ENCODE measurements at regions not wholly inside any gene's neighbourhood (a gene's known extent, or its start where the extent isn't known, plus 50 kb on each side); places are given as distances from the start of the nearest gene placed in this dataset.

DNA sequence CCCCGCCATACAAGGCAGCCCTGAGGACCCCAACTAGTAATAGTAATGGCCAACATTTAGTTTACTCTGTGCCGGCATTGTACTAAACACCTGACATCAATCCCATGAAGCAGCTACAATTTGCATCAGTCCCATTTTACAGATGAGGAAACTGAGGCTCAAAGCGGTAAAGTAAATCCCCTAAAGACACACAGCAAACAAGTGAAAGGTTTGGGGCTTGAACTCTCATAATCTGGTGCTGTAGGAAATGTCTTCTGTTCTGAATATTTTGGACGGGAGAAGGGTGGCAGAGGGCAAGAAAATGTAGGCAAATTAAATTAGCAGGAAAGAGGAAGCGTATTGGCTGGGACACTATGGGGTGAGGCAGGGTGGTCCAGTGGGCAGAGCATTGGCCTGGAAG lies 160.3 kb upstream of the SYT13 start:
- Mint-ChIP-seq H3K4me1 (no peaks in the 10 kb centered on the region), H3K27ac (no peak overlapping the region), H3K36me3 (no peaks in the 10 kb centered on the region), H3K9me3 (peaks cover 0 to 2% (median 0%) of the 10 kb centered on the region in 7 donors), H3K4me3 (no peak overlapping the region), H3K27me3 (ENCODE audit: low read depth in 3 of 3) (peaks cover 6 to 16% (median 14%) of the 10 kb centered on the region in 3 donors)
- 100% methylated on average over 4 of the region's 5 CpGs for WGBS (ENCODE audit: insufficient coverage)
- Histone ChIP-seq H3K4me2 (replicated peaks; ENCODE audit: extremely low read depth, low read length, poor library complexity, severe bottlenecking) (no peak overlapping the region), H3K9me3 (replicated peaks in 1 of 2; ENCODE audit: control insufficient read depth in 1 of 2, insufficient read depth in 1 of 2, low read length in 2 of 2) (no peaks in the 10 kb centered on the region), H3K27me3 (ENCODE audit: control insufficient read depth in 2 of 2, insufficient read depth in 2 of 2, low read length in 2 of 2) (no peaks in the 10 kb centered on the region), H3K79me2 (ENCODE audit: insufficient read depth, low read length) (no peaks in the 10 kb centered on the region), H4K20me1 (ENCODE audit: insufficient read depth, low read length) (no peaks in the 10 kb centered on the region), H3K4me3 (replicated peaks in 1 of 3; ENCODE audit: low read depth in 2 of 3, low read length in 3 of 3) (no peak overlapping the region), H3K36me3 (replicated peaks in 1 of 2; ENCODE audit: control insufficient read depth in 1 of 2, insufficient read depth in 2 of 2, low read length in 2 of 2) (no peaks in the 10 kb centered on the region), H3K4me1 (ENCODE audit: control insufficient read depth in 1 of 2, insufficient read depth in 2 of 2, low read length in 2 of 2) (no peaks in the 10 kb centered on the region), H3K9ac (ENCODE audit: insufficient read depth, low read length, poor library complexity, severe bottlenecking) (no peak overlapping the region), H3K27ac (ENCODE audit: low read depth in 1 of 2, low read length in 2 of 2) (no peak overlapping the region), H2AFZ (ENCODE audit: insufficient read depth, low read depth, low read length, poor library complexity, severe bottlenecking) (no peak overlapping the region)
- DNase-seq: no peak
- intact Hi-C loops (cut with micrococcal nuclease): no loop called here
- TF ChIP-seq, protein P1, sequence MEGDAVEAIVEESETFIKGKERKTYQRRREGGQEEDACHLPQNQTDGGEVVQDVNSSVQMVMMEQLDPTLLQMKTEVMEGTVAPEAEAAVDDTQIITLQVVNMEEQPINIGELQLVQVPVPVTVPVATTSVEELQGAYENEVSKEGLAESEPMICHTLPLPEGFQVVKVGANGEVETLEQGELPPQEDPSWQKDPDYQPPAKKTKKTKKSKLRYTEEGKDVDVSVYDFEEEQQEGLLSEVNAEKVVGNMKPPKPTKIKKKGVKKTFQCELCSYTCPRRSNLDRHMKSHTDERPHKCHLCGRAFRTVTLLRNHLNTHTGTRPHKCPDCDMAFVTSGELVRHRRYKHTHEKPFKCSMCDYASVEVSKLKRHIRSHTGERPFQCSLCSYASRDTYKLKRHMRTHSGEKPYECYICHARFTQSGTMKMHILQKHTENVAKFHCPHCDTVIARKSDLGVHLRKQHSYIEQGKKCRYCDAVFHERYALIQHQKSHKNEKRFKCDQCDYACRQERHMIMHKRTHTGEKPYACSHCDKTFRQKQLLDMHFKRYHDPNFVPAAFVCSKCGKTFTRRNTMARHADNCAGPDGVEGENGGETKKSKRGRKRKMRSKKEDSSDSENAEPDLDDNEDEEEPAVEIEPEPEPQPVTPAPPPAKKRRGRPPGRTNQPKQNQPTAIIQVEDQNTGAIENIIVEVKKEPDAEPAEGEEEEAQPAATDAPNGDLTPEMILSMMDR (IDR thresholded peaks at IDR 0.05): no peak

DNA sequence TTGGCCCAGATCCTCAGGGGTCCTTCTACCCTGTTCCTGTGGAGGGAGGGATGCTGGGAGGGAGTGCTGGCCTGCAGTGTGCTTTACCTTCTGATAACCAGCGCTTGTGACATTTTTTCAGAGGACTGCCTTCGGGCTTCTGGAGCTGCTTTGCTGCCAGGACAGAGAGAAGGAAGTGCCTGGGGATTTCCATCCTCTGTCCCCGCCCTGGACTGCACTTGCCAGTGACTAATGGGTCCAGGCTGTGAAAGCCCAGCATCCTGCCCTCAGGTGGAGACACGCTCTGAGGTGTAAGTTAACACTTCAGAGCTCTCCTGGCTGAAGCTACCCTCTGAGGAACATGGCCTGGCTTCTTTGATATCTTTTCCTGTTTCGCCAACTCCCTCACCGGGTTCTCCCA lies 158.7 kb upstream of the SYT13 start:
- no peak overlapping the region for H3K4me2 ChIP-seq (replicated peaks; ENCODE audit: extremely low read depth, low read length, poor library complexity, severe bottlenecking)
- H3K27ac ChIP-seq (ENCODE audit: low read depth in 1 of 2, low read length in 2 of 2): no peak overlapping the region
- peaks cover 0 to under 1% of the 10 kb centered on the region in 2 donors for H3K9me3 ChIP-seq (replicated peaks in 1 of 2; ENCODE audit: control insufficient read depth in 1 of 2, insufficient read depth in 1 of 2, low read length in 2 of 2)
- H3K9ac ChIP-seq (ENCODE audit: insufficient read depth, low read length, poor library complexity, severe bottlenecking): no peak overlapping the region
- Mint-ChIP-seq H3K9me3 (peaks cover under 1 to 9% (median 5%) of the 10 kb centered on the region in 7 donors), H3K36me3 (no peaks in the 10 kb centered on the region), H3K27ac (no peak overlapping the region), H3K27me3 (ENCODE audit: low read depth in 3 of 3) (peaks cover 12 to 17% (median 15%) of the 10 kb centered on the region in 3 donors), H3K4me1 (no peaks in the 10 kb centered on the region), H3K4me3 (no peak overlapping the region)
- no peak overlapping the region for H2AFZ ChIP-seq (ENCODE audit: insufficient read depth, low read depth, low read length, poor library complexity, severe bottlenecking)
- WGBS (ENCODE audit: insufficient coverage): 41% methylated on average over 6 of the region's 6 CpGs
- no peaks in the 10 kb centered on the region for H4K20me1 ChIP-seq (ENCODE audit: insufficient read depth, low read length)
- H3K36me3 ChIP-seq (replicated peaks in 1 of 2; ENCODE audit: control insufficient read depth in 1 of 2, insufficient read depth in 2 of 2, low read length in 2 of 2): no peaks in the 10 kb centered on the region
- no peak overlapping the region for H3K4me3 ChIP-seq (replicated peaks in 1 of 3; ENCODE audit: low read depth in 2 of 3, low read length in 3 of 3)
- H3K4me1 ChIP-seq (ENCODE audit: control insufficient read depth in 1 of 2, insufficient read depth in 2 of 2, low read length in 2 of 2): no peaks in the 10 kb centered on the region
- H3K79me2 ChIP-seq (ENCODE audit: insufficient read depth, low read length): no peaks in the 10 kb centered on the region
- DNase-seq: no peak
- intact Hi-C loops (cut with micrococcal nuclease): no loop called here
- TF ChIP-seq, protein P1 (IDR thresholded peaks at IDR 0.05): no peak
- no peaks in the 10 kb centered on the region for H3K27me3 ChIP-seq (ENCODE audit: control insufficient read depth in 2 of 2, insufficient read depth in 2 of 2, low read length in 2 of 2)
